ENCODE measurements at regions not wholly inside any gene's neighbourhood (a gene's known extent, or its start where the extent isn't known, plus 50 kb on each side); places are given as distances from the start of the nearest gene placed in this dataset.

GRCh38 chr5:53777864-53778618, 217.6 kb downstream of the NDUFS4 start:
- ATAC-seq, result no peak
- TF ChIP-seq TOX (CRISPR knock-in tag; IDR thresholded peaks at IDR 0.05; ENCODE audit: borderline replicate concordance), result no peak
- no peak for TF ChIP-seq CSRNP3 (CRISPR knock-in tag; IDR thresholded peaks at IDR 0.05)
- TF ChIP-seq ZFP30 (CRISPR knock-in tag; IDR thresholded peaks at IDR 0.05), result no peak
- no peak for TF ChIP-seq ZNF70 (CRISPR knock-in tag; IDR thresholded peaks at IDR 0.05)
- no peak for TF ChIP-seq TSHZ2 (CRISPR knock-in tag; IDR thresholded peaks at IDR 0.05)
- no peak for TF ChIP-seq TCF4 (CRISPR knock-in tag; IDR thresholded peaks at IDR 0.05; ENCODE audit: borderline replicate concordance)
- TF ChIP-seq OSR1 (CRISPR knock-in tag; IDR thresholded peaks at IDR 0.05), result no peak
- TF ChIP-seq ZNF8 (CRISPR knock-in tag; IDR thresholded peaks at IDR 0.05), result no peak
- no peak for TF ChIP-seq ZFP3 (CRISPR knock-in tag; IDR thresholded peaks at IDR 0.05)
- TF ChIP-seq CREB5 (CRISPR knock-in tag; IDR thresholded peaks at IDR 0.05; ENCODE audit: low read depth), result no peak
- no peak for TF ChIP-seq GLIS3 (CRISPR knock-in tag; IDR thresholded peaks at IDR 0.05)

GRCh38 chr5:53779541-53779981, 219.1 kb downstream of the NDUFS4 start:
- no peak for TF ChIP-seq ZFP30 (CRISPR knock-in tag; IDR thresholded peaks at IDR 0.05)
- no peak for TF ChIP-seq ZC3H10 (CRISPR knock-in tag; IDR thresholded peaks at IDR 0.05)
- no peak for TF ChIP-seq PATZ1 (CRISPR knock-in tag; IDR thresholded peaks at IDR 0.05; ENCODE audit: borderline replicate concordance)
- no peak for TF ChIP-seq TCF4 (CRISPR knock-in tag; IDR thresholded peaks at IDR 0.05; ENCODE audit: borderline replicate concordance)
- TF ChIP-seq CSDC2 (CRISPR knock-in tag; IDR thresholded peaks at IDR 0.05), result no peak
- no peak for TF ChIP-seq ZNF565 (CRISPR knock-in tag; conservative IDR thresholded peaks at IDR 0.05; ENCODE audit: low read depth)
- TF ChIP-seq SNAI2 (CRISPR knock-in tag; IDR thresholded peaks at IDR 0.05), result no peak
- TF ChIP-seq CREB5 (CRISPR knock-in tag; IDR thresholded peaks at IDR 0.05; ENCODE audit: low read depth), result no peak
- no peak for TF ChIP-seq ZNF70 (CRISPR knock-in tag; IDR thresholded peaks at IDR 0.05)
- no peak for TF ChIP-seq OSR1 (CRISPR knock-in tag; IDR thresholded peaks at IDR 0.05)
- no peak for TF ChIP-seq GLIS3 (CRISPR knock-in tag; IDR thresholded peaks at IDR 0.05)
- no peak for TF ChIP-seq TOX (CRISPR knock-in tag; IDR thresholded peaks at IDR 0.05; ENCODE audit: borderline replicate concordance)
- no peak for TF ChIP-seq ARNTL (CRISPR knock-in tag; IDR thresholded peaks at IDR 0.05; ENCODE audit: borderline replicate concordance, low read depth)
- ATAC-seq, result peak; percentile 74

- no peak for TF ChIP-seq ZFP3 (CRISPR knock-in tag; IDR thresholded peaks at IDR 0.05)
- no peak for ATAC-seq
Measured at GRCh38 chr5:53782620-53783019, 222.2 kb downstream of the NDUFS4 start.

GRCh38 chr5:53783624-53784228, 223.3 kb downstream of the NDUFS4 start:
- no peak for ATAC-seq
- TF ChIP-seq ZNF8 (CRISPR knock-in tag; IDR thresholded peaks at IDR 0.05), result no peak
- TF ChIP-seq OSR1 (CRISPR knock-in tag; IDR thresholded peaks at IDR 0.05), result no peak
- no peak for TF ChIP-seq TCF4 (CRISPR knock-in tag; IDR thresholded peaks at IDR 0.05; ENCODE audit: borderline replicate concordance)
